ENCODE measurements at regions not wholly inside any gene's neighbourhood (a gene's known extent, or its start where the extent isn't known, plus 50 kb on each side); places are given as distances from the start of the nearest gene placed in this dataset.

DNA sequence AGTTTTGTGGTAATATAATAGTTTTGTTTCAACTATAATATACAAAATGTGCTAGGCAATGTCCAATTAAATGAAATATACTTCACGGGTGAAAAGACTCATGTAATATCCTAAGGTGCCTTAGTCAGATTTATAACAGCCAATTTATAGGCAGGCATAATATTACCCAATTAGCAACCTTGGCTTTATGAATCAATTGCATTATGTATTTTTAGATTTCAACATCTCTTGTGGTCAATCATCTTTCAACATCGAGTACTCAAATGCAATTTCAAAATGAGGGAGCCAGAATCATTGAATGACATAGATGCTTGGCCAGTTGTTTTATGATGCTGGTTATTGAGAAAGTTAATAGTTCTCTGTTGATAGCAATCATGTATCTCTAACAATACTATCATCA, 110.3 kb upstream of the SP8 start:
- Histone ChIP-seq H3K9me3 (ENCODE audit: low read length) (no peaks in the 10 kb centered on the region), H3K4me2 (ENCODE audit: low read length) (no peak overlapping the region), H3K27ac (ENCODE audit: low read depth, low read length, poor library complexity, severe bottlenecking) (no peak overlapping the region), H3K36me3 (ENCODE audit: insufficient read depth, low read length) (no peaks in the 10 kb centered on the region), H2AFZ (ENCODE audit: low read length) (no peak overlapping the region), H4K20me1 (ENCODE audit: insufficient read depth, low read length) (no peaks in the 10 kb centered on the region), H3K9me2 (ENCODE audit: insufficient read depth, low read length) (no peaks in the 10 kb centered on the region), H3K79me2 (ENCODE audit: insufficient read depth, low read depth, low read length) (no peaks in the 10 kb centered on the region), H3K4me3 (ENCODE audit: low read depth, low read length, poor library complexity, severe bottlenecking) (no peak overlapping the region), H3K4me1 (ENCODE audit: insufficient read depth, low read length, poor library complexity, severe bottlenecking) (no peaks in the 10 kb centered on the region)
- no TSS peak for BruUV-seq (replicated peaks)
- ChIA-PET POLR2A (interaction anchor here (0.6 to 0.8 kb wide), 2 partner anchors 12 to 72 kb away, joined by 3 to 6 read pairs; no protein-coding TSS in a partner anchor), CTCF (ENCODE audit: unreplicated experiment) (no interaction called here)
- TF ChIP-seq, protein P1, sequence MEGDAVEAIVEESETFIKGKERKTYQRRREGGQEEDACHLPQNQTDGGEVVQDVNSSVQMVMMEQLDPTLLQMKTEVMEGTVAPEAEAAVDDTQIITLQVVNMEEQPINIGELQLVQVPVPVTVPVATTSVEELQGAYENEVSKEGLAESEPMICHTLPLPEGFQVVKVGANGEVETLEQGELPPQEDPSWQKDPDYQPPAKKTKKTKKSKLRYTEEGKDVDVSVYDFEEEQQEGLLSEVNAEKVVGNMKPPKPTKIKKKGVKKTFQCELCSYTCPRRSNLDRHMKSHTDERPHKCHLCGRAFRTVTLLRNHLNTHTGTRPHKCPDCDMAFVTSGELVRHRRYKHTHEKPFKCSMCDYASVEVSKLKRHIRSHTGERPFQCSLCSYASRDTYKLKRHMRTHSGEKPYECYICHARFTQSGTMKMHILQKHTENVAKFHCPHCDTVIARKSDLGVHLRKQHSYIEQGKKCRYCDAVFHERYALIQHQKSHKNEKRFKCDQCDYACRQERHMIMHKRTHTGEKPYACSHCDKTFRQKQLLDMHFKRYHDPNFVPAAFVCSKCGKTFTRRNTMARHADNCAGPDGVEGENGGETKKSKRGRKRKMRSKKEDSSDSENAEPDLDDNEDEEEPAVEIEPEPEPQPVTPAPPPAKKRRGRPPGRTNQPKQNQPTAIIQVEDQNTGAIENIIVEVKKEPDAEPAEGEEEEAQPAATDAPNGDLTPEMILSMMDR (conservative IDR thresholded peaks at IDR 0.05; ENCODE audit: low read length): no peak
- TF ChIP-seq EZH2phosphoT487 (IDR thresholded peaks at IDR 0.05; ENCODE audit: borderline replicate concordance, low read depth, low read length): no peak
- intact Hi-C loops (cut with micrococcal nuclease; ENCODE audit: unreplicated experiment): no loop called here
- DNase-seq (ENCODE audit: low spot score): no peak

DNA sequence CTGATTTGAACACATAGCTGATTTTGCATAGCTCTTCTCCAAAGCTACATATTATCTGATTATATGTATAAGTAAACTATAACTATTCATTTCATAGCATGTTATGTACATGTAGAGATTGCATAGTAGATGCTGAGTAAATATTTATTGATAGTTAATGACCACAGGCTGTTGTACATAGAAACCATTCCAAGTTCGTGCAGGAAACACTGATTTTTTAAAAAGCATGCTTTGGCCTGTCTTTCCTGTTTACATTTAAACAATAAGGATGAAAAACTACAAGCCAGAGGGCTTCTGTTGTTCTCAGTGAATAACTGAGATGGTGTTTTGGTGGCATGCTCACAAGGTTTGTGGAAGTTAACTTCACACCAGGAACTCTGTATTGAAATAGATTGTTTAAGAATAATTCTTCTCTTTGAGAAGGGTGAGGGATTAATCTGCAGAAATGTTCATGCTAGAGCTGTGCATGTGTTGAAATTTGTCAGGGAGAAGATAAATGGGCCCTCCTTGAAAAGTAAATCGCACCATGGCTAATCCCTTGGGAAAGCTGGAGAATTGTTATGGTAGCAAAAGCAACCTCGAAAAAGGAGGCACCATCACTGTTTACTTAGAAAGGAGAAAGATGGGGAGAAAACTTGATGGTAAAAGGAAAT, 120.2 kb upstream of the SP8 start:
- TF ChIP-seq EZH2phosphoT487 (IDR thresholded peaks at IDR 0.05; ENCODE audit: borderline replicate concordance, low read depth, low read length): no peak
- TF ChIP-seq, protein P1 (conservative IDR thresholded peaks at IDR 0.05; ENCODE audit: low read length): no peak
- H2AFZ ChIP-seq (ENCODE audit: low read length): no peak overlapping the region
- no peaks in the 10 kb centered on the region for H3K9me2 ChIP-seq (ENCODE audit: insufficient read depth, low read length)
- POLR2A ChIA-PET: interaction anchor here (0.7 kb wide), 1 partner anchor 24 kb away, joined by 3 read pairs; no protein-coding TSS in a partner anchor
- H3K27ac ChIP-seq (ENCODE audit: low read depth, low read length, poor library complexity, severe bottlenecking): no peak overlapping the region
- H3K4me2 ChIP-seq (ENCODE audit: low read length): no peak overlapping the region
- DNase-seq (ENCODE audit: low spot score): no peak
- H3K4me1 ChIP-seq (ENCODE audit: insufficient read depth, low read length, poor library complexity, severe bottlenecking): peaks cover 13% of the 10 kb centered on the region
- H4K20me1 ChIP-seq (ENCODE audit: insufficient read depth, low read length): no peaks in the 10 kb centered on the region
- BruUV-seq (replicated peaks): no TSS peak
- H3K4me3 ChIP-seq (ENCODE audit: low read depth, low read length, poor library complexity, severe bottlenecking): no peak overlapping the region
- CTCF ChIA-PET (ENCODE audit: unreplicated experiment): no interaction called here
- intact Hi-C loops (cut with micrococcal nuclease; ENCODE audit: unreplicated experiment): no loop called here
- no peaks in the 10 kb centered on the region for H3K79me2 ChIP-seq (ENCODE audit: insufficient read depth, low read depth, low read length)
- H3K9me3 ChIP-seq (ENCODE audit: low read length): no peaks in the 10 kb centered on the region
- H3K36me3 ChIP-seq (ENCODE audit: insufficient read depth, low read length): no peaks in the 10 kb centered on the region

DNA sequence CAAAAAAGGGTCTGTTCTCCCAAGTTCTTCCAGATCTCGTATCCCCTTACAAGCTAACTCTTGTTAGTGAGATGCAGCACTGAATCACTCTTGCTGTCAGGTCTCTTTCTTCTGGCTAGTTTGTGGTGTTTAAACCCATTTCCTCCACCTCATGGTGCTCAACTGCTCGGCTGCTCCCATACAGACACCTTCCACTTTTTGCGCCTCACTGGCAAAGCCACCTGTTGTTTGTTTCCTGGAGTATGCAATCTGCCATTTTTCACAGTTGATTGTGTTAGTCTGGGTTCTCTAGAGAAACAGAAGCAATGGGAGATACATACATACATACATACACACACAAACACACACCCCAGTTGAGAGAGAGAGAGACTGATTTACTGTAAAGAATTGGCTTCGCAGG, 124.4 kb upstream of the SP8 start:
- no peak overlapping the region for H3K4me3 ChIP-seq (ENCODE audit: low read depth, low read length, poor library complexity, severe bottlenecking)
- no peaks in the 10 kb centered on the region for H3K36me3 ChIP-seq (ENCODE audit: insufficient read depth, low read length)
- H3K9me3 ChIP-seq (ENCODE audit: low read length): no peaks in the 10 kb centered on the region
- H3K4me2 ChIP-seq (ENCODE audit: low read length): no peak overlapping the region
- H3K27ac ChIP-seq (ENCODE audit: low read depth, low read length, poor library complexity, severe bottlenecking): peak overlapping the region; percentile 37
- peaks cover 13% of the 10 kb centered on the region for H3K4me1 ChIP-seq (ENCODE audit: insufficient read depth, low read length, poor library complexity, severe bottlenecking)
- DNase-seq (ENCODE audit: low spot score): peak; percentile 60
- no peaks in the 10 kb centered on the region for H4K20me1 ChIP-seq (ENCODE audit: insufficient read depth, low read length)
- no peak overlapping the region for H2AFZ ChIP-seq (ENCODE audit: low read length)
- CTCF ChIA-PET (ENCODE audit: unreplicated experiment): no interaction called here
- H3K79me2 ChIP-seq (ENCODE audit: insufficient read depth, low read depth, low read length): no peaks in the 10 kb centered on the region
- BruUV-seq (replicated peaks): no TSS peak
- POLR2A ChIA-PET: interaction anchor here (0.6 to 1.2 kb wide), 4 partner anchors 11 to 600 kb away, joined by 3 to 4 read pairs (median 3); no protein-coding TSS in a partner anchor
- TF ChIP-seq, protein P1 (conservative IDR thresholded peaks at IDR 0.05; ENCODE audit: low read length): no peak
- TF ChIP-seq EZH2phosphoT487 (IDR thresholded peaks at IDR 0.05; ENCODE audit: borderline replicate concordance, low read depth, low read length): no peak
- intact Hi-C loops (cut with micrococcal nuclease; ENCODE audit: unreplicated experiment): no loop called here
- no peaks in the 10 kb centered on the region for H3K9me2 ChIP-seq (ENCODE audit: insufficient read depth, low read length)

Measured in OCI-LY7 (cell line).